BLaER1 treated with 17β-estradiol and CSF1 and Interleukin-3, amounts not matched to agents 10 nM and 100 nM (cell line): ENCODE measurements at regions not wholly inside any gene's neighbourhood (a gene's known extent, or its start where the extent isn't known, plus 50 kb on each side); places are given as distances from the start of the nearest gene placed in this dataset.
A peak's percentile ranks its signal among the peaks of the same experiment; 100 is the strongest.

Source experiments
- H3K27ac ChIP-seq, 11 experiments: shearing (Covaris generic); formaldehyde crosslinking; 2 replicates each; pipeline ENCODE4 v1.8.1; 2022
- H3K27me3 ChIP-seq, 11 experiments: shearing (Covaris generic); formaldehyde crosslinking; 2 replicates each; pipeline ENCODE4 v1.8.1; 2022
- H3K36me3 ChIP-seq, 11 experiments: shearing (Covaris generic); formaldehyde crosslinking; 2 replicates each; pipeline ENCODE4 v1.8.1; 2022
- H3K4me1 ChIP-seq, 10 experiments: shearing (Covaris generic); formaldehyde crosslinking; 2 replicates each; pipeline ENCODE4 v1.8.1; 2022
- H3K4me2 ChIP-seq, 11 experiments: shearing (Covaris generic); formaldehyde crosslinking; 2 replicates each; pipeline ENCODE4 v1.8.1; 2022
- H3K4me3 ChIP-seq, 10 experiments: shearing (Covaris generic); formaldehyde crosslinking; 2 replicates each; pipeline ENCODE4 v1.8.1; 2022
- H3K9ac ChIP-seq, 11 experiments: shearing (Covaris generic); formaldehyde crosslinking; 2 replicates each; pipeline ENCODE4 v1.8.1; 2022
- H3K9me3 ChIP-seq, 11 experiments: shearing (Covaris generic); formaldehyde crosslinking; replicated peaks in 1 of 11; 2 replicates each; pipeline ENCODE4 v1.8.1; 2022
- H4K20me1 ChIP-seq, 11 experiments: shearing (Covaris generic); formaldehyde crosslinking; 2 replicates each; pipeline ENCODE4 v1.8.1; 2022
- Cebpa-rat ChIP-seq, 11 experiments: shearing (Covaris generic); IDR thresholded peaks; 2 replicates each; pipeline ENCODE4 v1.8.1; 2022

- H3K9me3 ChIP-seq: no peaks in the 10 kb centered on the region
- no peaks in the 10 kb centered on the region for H3K27me3 ChIP-seq
- H3K4me3 ChIP-seq: no peak overlapping the region
- no peak for TF ChIP-seq Cebpa-rat (IDR thresholded peaks at IDR 0.05)
- no peaks in the 10 kb centered on the region for H3K36me3 ChIP-seq
- no peak overlapping the region for H3K27ac ChIP-seq
- no peak overlapping the region for H3K9ac ChIP-seq
- peaks cover 0 to 4% (median 0%) of the 10 kb centered on the region in 10 experiments; a peak in 2 of 20 replicates for H3K4me1 ChIP-seq
- peak overlapping the region in 1 of 11 experiments; percentile 28; a peak in 1 of 22 replicates for H3K4me2 ChIP-seq
- H4K20me1 ChIP-seq: no peaks in the 10 kb centered on the region
These were observed 105.7 kb upstream of the ERBB4 start for GRCh38 chr2:212644195-212644837.

GRCh38 chr2:212640428-212640827, 101.8 kb upstream of the ERBB4 start:
- no peak for TF ChIP-seq Cebpa-rat (IDR thresholded peaks at IDR 0.05)
- peaks cover 0 to 4% (median 0%) of the 10 kb centered on the region in 10 experiments; a peak in 2 of 20 replicates for H3K4me1 ChIP-seq
- no peaks in the 10 kb centered on the region for H3K27me3 ChIP-seq
- no peak overlapping the region for H3K4me2 ChIP-seq
- no peak overlapping the region for H3K4me3 ChIP-seq
- no peak overlapping the region for H3K9ac ChIP-seq
- no peaks in the 10 kb centered on the region for H3K36me3 ChIP-seq
- no peak overlapping the region for H3K27ac ChIP-seq
- H4K20me1 ChIP-seq: no peaks in the 10 kb centered on the region
- H3K9me3 ChIP-seq: no peaks in the 10 kb centered on the region

GRCh38 chr2:212638694-212639093, 100.1 kb upstream of the ERBB4 start:
- Histone ChIP-seq H3K36me3 (no peaks in the 10 kb centered on the region), H4K20me1 (no peaks in the 10 kb centered on the region), H3K27me3 (no peaks in the 10 kb centered on the region), H3K9me3 (no peaks in the 10 kb centered on the region), H3K27ac (no peak overlapping the region), H3K9ac (no peak overlapping the region), H3K4me3 (no peak overlapping the region), H3K4me2 (no peak overlapping the region), H3K4me1 (no peaks in the 10 kb centered on the region)
- no peak for TF ChIP-seq Cebpa-rat (IDR thresholded peaks at IDR 0.05)

GRCh38 chr2:212628586-212628985, 90.0 kb upstream of the ERBB4 start:
- Histone ChIP-seq H3K36me3 (no peaks in the 10 kb centered on the region), H3K9ac (no peak overlapping the region), H4K20me1 (no peaks in the 10 kb centered on the region), H3K4me1 (no peaks in the 10 kb centered on the region), H3K27ac (no peak overlapping the region), H3K27me3 (no peaks in the 10 kb centered on the region), H3K9me3 (peaks cover 0 to 4% (median 0%) of the 10 kb centered on the region in 11 experiments; a peak in 1 of 22 replicates), H3K4me3 (no peak overlapping the region), H3K4me2 (no peak overlapping the region)
- TF ChIP-seq Cebpa-rat (IDR thresholded peaks at IDR 0.05): no peak

GRCh38 chr2:212626371-212626918, 87.8 kb upstream of the ERBB4 start:
- H3K27me3 ChIP-seq: no peaks in the 10 kb centered on the region
- H3K27ac ChIP-seq: no peak overlapping the region
- H3K36me3 ChIP-seq: no peaks in the 10 kb centered on the region
- no peak overlapping the region for H3K4me2 ChIP-seq
- H3K9me3 ChIP-seq: peaks cover 0 to 4% (median 0%) of the 10 kb centered on the region in 11 experiments; a peak in 1 of 22 replicates
- TF ChIP-seq Cebpa-rat (IDR thresholded peaks at IDR 0.05): no peak
- no peaks in the 10 kb centered on the region for H3K4me1 ChIP-seq
- no peak overlapping the region for H3K4me3 ChIP-seq
- no peak overlapping the region for H3K9ac ChIP-seq
- H4K20me1 ChIP-seq: no peaks in the 10 kb centered on the region

- Histone ChIP-seq H3K4me2 (no peak overlapping the region), H3K4me3 (no peak overlapping the region), H3K36me3 (no peaks in the 10 kb centered on the region), H4K20me1 (no peaks in the 10 kb centered on the region), H3K9me3 (no peaks in the 10 kb centered on the region), H3K27me3 (no peaks in the 10 kb centered on the region), H3K27ac (no peak overlapping the region), H3K4me1 (no peaks in the 10 kb centered on the region), H3K9ac (no peak overlapping the region)
- no peak for TF ChIP-seq Cebpa-rat (IDR thresholded peaks at IDR 0.05)
These were observed 81.4 kb upstream of the ERBB4 start for GRCh38 chr2:212619954-212620353.

GRCh38 chr2:212618636-212619035, 80.0 kb upstream of the ERBB4 start:
- H3K9me3 ChIP-seq: no peaks in the 10 kb centered on the region
- no peaks in the 10 kb centered on the region for H3K27me3 ChIP-seq
- H3K4me1 ChIP-seq: no peaks in the 10 kb centered on the region
- H3K36me3 ChIP-seq: no peaks in the 10 kb centered on the region
- no peak overlapping the region for H3K4me3 ChIP-seq
- no peak for TF ChIP-seq Cebpa-rat (IDR thresholded peaks at IDR 0.05)
- no peak overlapping the region for H3K4me2 ChIP-seq
- H3K9ac ChIP-seq: no peak overlapping the region
- H3K27ac ChIP-seq: no peak overlapping the region
- H4K20me1 ChIP-seq: no peaks in the 10 kb centered on the region

- Histone ChIP-seq H4K20me1 (no peaks in the 10 kb centered on the region), H3K4me2 (no peak overlapping the region), H3K27ac (no peak overlapping the region), H3K4me1 (peaks cover 0 to 11% (median 0%) of the 10 kb centered on the region in 10 experiments; a peak in 3 of 20 replicates), H3K9me3 (no peaks in the 10 kb centered on the region; a peak in 1 of 22 replicates), H3K27me3 (no peaks in the 10 kb centered on the region), H3K9ac (no peak overlapping the region), H3K36me3 (no peaks in the 10 kb centered on the region), H3K4me3 (no peak overlapping the region)
- TF ChIP-seq Cebpa-rat (IDR thresholded peaks at IDR 0.05): no peak
These were observed 72.3 kb upstream of the ERBB4 start for GRCh38 chr2:212610872-212611425.

- no peak overlapping the region for H3K9ac ChIP-seq
- H3K27ac ChIP-seq: no peak overlapping the region
- no peaks in the 10 kb centered on the region for H3K27me3 ChIP-seq
- TF ChIP-seq Cebpa-rat (IDR thresholded peaks at IDR 0.05): peak in 5 of 11 experiments; percentile 39 to 57 (median 43); a peak in 4 of 22 replicates
- H3K36me3 ChIP-seq: no peaks in the 10 kb centered on the region
- no peaks in the 10 kb centered on the region; a peak in 1 of 22 replicates for H3K9me3 ChIP-seq
- peaks cover 0 to 11% (median 0%) of the 10 kb centered on the region in 10 experiments; a peak in 3 of 20 replicates for H3K4me1 ChIP-seq
- H3K4me3 ChIP-seq: no peak overlapping the region
- no peak overlapping the region for H3K4me2 ChIP-seq
- H4K20me1 ChIP-seq: no peaks in the 10 kb centered on the region
These were observed 70.9 kb upstream of the ERBB4 start for GRCh38 chr2:212609479-212609878.
